Adrenal gland (tissue), 5 donors: ENCODE measurements at regions not wholly inside any gene's neighbourhood (a gene's known extent, or its start where the extent isn't known, plus 50 kb on each side); places are given as distances from the start of the nearest gene placed in this dataset.

Experiments
- POLR2A ChIP-seq, 2 donors: fragments of 450-650 bp; IDR thresholded peaks; one replicate each; pipeline ENCODE4 v1.6.1; 2017; ENCODE audit warnings: antibody characterized with exemption in 2 of 2, mild to moderate bottlenecking in 2 of 2, moderate library complexity in 1 of 2
- TF ChIP-seq, protein P1 (sequence below), 6 experiments: fragments of 450-650 bp in 4 of 6; fragments of 200-600 bp in 2 of 6; sonication (generic) in 1 of 6; IDR thresholded peaks; 1 replicate in 5 of 6; 2 replicates in 1 of 6; pipeline versions ENCODE4 v1.5.1 to v1.8.0; 2016 to 2021; ENCODE audit warnings: antibody characterized with exemption in 6 of 6, mild to moderate bottlenecking in 2 of 6, moderate library complexity in 1 of 6
- donor health status: DM: no; HTN: no; CAD: no.

- TF ChIP-seq, protein P1, sequence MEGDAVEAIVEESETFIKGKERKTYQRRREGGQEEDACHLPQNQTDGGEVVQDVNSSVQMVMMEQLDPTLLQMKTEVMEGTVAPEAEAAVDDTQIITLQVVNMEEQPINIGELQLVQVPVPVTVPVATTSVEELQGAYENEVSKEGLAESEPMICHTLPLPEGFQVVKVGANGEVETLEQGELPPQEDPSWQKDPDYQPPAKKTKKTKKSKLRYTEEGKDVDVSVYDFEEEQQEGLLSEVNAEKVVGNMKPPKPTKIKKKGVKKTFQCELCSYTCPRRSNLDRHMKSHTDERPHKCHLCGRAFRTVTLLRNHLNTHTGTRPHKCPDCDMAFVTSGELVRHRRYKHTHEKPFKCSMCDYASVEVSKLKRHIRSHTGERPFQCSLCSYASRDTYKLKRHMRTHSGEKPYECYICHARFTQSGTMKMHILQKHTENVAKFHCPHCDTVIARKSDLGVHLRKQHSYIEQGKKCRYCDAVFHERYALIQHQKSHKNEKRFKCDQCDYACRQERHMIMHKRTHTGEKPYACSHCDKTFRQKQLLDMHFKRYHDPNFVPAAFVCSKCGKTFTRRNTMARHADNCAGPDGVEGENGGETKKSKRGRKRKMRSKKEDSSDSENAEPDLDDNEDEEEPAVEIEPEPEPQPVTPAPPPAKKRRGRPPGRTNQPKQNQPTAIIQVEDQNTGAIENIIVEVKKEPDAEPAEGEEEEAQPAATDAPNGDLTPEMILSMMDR (IDR thresholded peaks at IDR 0.05), result no peak
- no peak for TF ChIP-seq POLR2A (IDR thresholded peaks at IDR 0.05)
Observed at GRCh38 chr1:223020770-223021169, 122.3 kb downstream of the TLR5 start.
